Kasumi-1 (cell line): ENCODE measurements at regions not wholly inside any gene's neighbourhood (a gene's known extent, or its start where the extent isn't known, plus 50 kb on each side); places are given as distances from the start of the nearest gene placed in this dataset.
"Not testable (repeated sequence)": the region's sequence is repeated elsewhere in the genome, so short reads cannot be mapped to it uniquely, and the experiment has no call there.

ENCODE experiments used
- DNase-seq, 2 experiments: peaks; one replicate each; lab custom pipeline; 2025; lab: John Stamatoyannopoulos, UW

DNA sequence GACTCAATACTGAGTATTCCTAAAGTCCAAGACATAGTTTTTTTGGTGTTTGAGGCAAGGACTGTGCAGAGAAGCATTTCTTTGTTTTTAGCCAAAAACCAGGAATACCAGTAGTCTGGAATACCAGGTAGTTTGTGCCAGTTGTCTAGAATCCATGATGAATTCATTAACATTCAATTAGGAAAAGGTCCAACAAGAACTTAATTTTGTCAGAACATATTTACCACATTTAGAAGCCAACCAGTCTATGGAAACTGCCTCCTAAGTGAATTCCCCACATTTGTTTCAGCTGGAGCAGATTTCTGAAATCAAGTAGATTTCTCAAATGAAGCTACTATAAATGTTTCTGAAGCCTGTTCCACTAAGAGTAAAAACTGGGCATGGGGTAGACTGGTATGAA, 1584.8 kb upstream of the ADGRL3 start:
- DNase-seq: no peak

DNA sequence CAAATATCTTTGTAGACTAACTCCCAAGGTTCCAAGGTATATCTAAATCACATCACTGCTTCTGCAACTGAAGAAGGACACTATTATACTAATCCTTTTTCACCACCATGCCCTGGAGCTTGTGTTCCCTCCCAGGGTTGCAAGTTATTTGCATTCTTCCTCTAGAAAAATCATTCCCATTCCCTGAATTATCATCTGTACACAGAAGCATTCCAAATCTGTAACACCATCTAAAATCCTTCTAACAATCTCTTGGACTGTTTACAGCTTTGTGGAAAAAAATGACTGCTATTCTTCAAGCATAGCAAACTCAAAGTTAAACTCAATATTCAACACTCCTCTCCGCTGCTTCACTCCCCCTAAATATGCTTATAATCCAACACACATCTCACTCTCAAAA, 1570.8 kb upstream of the ADGRL3 start:
- no peak for DNase-seq

GRCh38 chr4:59630235-59630634, 1569.9 kb upstream of the ADGRL3 start:
- no peak for DNase-seq

DNA sequence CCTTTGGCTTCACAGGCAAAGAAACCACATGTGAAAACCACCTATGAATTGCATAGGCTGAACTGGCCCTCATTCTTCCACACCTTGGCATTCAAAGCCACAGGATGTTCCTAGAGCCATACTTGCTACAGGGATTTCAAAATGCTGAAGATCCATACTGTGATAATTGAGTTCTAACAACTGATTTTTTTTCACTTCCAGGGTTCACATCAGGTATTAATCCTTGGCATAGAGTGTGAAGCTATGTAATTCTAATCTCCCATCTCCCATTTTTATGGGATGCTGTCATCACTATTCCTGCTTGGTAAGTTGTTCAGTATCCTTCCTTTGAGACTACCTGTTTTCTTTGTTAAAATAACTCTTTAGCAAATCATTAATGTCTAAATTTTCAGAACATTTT, 1569.2 kb upstream of the ADGRL3 start:
- no peak for DNase-seq

GRCh38 chr4:59637596-59637995, 1562.5 kb upstream of the ADGRL3 start:
- no peak for DNase-seq

DNA sequence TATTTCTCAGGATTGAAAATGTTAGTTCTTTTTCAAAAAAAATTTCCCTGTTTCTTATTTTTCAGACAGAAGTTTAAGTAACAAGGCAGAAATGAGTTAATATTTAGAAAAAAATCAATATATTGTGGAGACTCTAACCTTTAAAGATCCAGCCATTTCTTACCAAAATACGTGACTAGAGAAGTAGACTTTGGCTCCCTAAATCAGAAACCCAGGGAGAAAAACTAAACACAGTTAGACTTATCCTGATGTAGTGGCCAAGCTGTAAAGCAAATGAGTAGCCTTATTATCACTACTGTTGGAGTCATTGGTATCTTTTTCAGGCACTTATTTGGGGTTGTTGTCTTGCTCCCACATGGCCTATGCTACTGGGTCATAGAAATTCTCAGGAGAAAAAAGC, 1556.4 kb upstream of the ADGRL3 start:
- no peak for DNase-seq

DNA sequence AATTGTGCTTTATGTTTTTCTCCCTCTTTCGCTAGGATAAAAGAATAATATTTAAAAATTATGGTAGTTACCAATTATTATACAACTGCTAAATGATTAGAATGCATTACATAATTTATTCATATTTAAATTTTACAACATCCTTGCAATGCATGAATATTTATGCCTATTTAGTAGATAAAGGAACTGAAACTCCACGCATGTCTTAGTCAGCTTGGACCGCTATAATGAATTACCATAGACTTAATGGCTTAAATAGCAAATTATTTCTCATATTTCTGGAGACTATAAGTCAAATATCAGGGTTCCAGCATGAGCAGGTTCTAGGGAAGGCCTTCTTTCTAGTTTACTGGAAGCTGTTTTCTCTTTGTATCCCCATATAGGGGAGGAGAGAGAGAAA, 1555.4 kb upstream of the ADGRL3 start:
- no peak for DNase-seq

DNA sequence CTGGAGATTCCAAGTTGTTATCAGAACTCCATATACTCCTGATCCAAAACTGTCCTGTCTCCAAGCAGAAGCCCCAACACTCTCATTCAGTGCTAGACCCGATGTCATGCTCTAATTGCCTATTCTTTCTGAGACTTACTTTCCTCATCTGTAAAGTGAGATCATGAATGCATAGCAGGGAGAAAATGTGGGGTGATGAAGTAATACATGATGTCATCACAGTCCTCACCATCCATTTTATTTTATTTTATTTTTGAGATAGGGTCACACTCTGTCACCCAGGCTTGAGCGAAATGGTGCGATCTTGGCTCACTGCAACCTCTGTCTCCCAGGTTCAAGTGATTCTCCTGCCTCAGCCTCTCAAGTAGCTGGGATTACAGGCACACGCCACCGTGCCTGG, 1554.0 kb upstream of the ADGRL3 start:
- DNase-seq: no peak

DNA sequence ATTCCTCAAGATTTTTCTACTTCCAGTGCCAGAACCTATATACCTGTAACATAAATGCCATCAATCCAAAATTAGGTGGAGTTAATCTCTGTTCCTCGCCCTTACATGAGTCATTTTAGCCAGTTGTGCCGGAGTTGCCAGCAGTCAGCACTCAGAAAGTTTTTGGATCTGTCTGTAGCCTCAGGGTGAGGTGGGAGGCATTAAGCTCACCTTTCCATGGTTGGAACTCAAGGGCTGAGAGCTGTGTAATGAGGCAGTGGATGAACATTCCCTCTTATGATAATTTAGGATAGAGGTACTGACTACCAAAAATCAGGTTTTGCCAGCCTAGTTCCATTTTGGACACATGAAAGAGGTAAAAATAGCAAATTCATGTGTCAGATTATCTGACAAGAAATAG, 1553.1 kb upstream of the ADGRL3 start:
- no peak for DNase-seq

DNA sequence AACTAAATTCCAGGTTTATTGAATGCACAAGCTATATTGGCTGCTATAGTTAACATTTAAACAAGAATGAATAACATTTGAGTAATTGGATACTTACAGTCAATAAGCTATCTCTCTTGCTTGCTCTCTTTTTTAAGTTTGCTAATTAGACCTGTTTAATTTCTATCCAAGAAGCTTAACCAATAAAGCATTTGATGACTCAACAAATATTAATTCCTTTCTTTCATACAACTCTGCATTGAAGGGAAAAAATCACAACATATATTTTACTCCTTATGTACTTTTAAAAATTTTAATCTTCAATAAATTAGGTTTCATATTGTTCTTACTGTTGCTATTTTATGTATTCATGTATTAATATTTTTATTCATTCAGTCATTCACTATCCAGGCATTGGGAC, 1552.6 kb upstream of the ADGRL3 start:
- no peak for DNase-seq

DNA sequence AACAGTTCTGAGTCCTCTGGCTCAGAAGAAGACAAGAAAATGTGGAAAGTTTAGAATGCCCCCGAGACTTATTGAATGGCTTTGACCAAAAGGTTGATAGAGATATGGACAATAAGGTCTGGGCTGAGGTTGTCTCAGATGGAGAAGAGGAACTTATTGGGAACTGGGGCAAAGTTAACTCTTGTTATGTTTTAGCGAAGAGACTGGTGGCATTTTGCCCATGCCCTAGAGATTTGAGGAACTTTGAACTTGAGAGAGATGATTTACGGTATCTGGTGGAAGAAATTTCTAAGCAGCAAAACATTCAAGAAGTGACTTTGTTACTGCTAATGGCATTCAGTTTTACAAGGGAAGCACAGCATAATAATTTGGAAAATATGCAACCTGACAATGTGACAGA, 1549.3 kb upstream of the ADGRL3 start:
- DNase-seq: no peak

GRCh38 chr4:59655996-59656395, 1544.1 kb upstream of the ADGRL3 start:
- DNase-seq: no peak

- no peak for DNase-seq
Observed at GRCh38 chr4:59664771-59665170, 1535.4 kb upstream of the ADGRL3 start.

DNA sequence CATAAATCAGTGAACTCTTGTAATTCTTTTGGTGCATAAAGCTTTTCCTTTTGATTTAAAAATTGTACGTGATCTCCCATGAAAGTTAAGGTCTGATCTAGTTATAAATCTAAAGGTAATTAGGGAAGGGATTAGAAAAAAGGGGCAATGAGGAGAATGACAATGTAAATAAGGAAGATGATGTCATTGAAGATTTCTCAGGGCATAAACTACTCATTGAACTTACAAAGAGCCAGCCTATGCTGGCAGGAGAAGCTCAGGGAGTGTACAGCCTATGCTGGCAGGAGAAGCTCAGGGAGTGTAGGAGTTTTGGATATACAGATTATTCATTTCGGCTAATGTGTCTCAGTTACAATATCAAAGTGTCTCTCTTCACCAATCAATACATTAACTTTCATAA, 1533.5 kb upstream of the ADGRL3 start:
- no peak for DNase-seq

DNA sequence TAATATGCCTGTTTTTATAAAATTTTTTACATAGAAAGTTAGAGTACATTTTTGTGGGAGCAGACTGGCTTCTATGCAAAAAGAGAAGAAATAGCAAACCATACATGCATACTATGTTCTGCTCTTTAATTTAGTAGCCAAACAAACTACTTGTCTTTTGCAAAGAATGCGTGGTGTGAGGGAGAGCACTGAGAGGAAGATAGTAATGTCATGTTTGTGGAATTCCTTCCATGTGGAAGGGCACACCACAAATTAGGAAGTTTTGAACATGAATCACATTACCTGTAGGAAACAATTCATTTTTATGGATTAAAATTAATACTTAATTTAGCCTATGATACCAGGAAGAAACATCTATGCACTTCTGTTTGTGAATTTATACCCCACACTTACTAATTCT, 1529.1 kb upstream of the ADGRL3 start:
- DNase-seq: no peak

GRCh38 chr4:59676389-59676788, 1523.7 kb upstream of the ADGRL3 start:
- no peak for DNase-seq

DNA sequence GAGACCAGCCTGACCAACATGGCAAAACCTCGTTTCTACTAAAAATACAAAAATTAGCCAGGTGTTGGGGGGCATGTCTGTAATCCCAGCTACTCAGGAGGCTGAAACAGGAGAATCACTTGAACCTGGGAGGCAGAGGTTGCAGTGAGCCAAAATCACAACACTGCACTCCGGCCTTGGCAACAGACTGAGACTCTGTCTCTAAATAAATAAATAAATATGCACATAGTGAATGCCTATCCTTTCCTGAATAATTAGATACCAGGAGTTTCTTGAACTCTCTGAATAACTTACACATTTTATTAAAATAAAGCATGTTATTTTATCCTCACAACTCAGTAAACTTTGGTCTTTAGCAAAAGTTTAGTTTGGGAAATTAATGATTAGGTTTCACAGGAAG, 1523.1 kb upstream of the ADGRL3 start:
- DNase-seq: not testable (repeated sequence)

GRCh38 chr4:59685626-59686025, 1514.5 kb upstream of the ADGRL3 start:
- DNase-seq: no peak

DNA sequence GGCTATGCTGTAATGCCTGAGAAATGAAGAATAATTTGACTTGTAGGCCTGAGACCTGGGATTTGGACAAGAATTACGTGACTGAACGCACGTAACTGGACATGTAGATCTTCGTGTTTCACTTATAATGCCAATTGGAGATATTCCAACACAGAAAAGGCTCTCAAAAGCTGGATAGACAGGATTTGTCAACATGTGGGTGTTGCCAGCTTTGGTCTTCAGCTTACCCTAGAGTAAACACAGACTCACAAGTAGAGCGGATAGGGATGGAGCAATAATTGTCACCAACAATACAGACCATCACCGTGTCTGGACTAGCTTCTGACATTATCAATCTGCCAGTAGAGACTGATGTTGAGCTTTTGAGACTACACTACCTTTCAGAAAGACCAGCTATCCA, 1511.0 kb upstream of the ADGRL3 start:
- no peak for DNase-seq

GRCh38 chr4:59695355-59696053, 1504.6 kb upstream of the ADGRL3 start:
- DNase-seq: no peak

GRCh38 chr4:59698041-59698440, 1502.1 kb upstream of the ADGRL3 start:
- peak; percentile 59 to 60 for DNase-seq

GRCh38 chr4:59700651-59701050, 1499.5 kb upstream of the ADGRL3 start:
- no peak for DNase-seq

DNA sequence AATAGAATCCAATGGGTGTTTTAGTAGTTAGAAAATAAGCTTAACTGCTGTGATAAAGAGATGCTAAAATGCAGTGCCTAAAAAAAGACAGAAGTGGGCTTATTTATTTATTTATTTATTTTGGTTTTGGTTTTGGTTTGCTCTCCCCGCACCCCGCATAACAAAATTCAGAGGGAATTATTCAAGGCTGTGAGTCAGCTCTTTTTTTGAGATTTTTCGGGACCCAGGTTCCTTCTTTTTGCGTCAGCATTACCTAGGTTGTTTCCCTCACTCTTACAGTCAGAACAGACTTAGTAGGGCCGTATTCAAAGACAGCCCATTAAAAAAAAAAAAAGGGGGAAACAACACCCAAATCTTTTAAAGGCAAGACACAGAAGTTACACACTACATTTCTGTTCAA, 1495.5 kb upstream of the ADGRL3 start:
- DNase-seq: no peak

DNA sequence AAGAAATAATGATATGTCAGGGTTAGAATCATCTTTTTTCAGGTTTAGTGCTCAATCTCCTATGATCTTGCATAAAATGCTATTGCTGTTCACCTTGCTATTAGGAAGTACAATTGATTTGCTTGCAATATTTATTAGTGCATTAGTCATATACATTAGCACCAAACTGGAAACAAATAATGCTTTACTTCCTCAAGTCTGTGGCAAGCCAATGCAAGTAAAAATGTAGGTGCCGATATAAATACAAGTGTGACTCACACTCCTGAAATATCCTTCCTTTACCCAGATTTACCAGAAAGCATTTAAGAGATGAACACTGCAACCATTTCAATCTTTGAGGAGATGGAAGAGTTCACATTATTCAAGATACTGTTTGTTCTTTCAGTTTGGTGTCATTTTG, 1487.7 kb upstream of the ADGRL3 start:
- no peak for DNase-seq

DNA sequence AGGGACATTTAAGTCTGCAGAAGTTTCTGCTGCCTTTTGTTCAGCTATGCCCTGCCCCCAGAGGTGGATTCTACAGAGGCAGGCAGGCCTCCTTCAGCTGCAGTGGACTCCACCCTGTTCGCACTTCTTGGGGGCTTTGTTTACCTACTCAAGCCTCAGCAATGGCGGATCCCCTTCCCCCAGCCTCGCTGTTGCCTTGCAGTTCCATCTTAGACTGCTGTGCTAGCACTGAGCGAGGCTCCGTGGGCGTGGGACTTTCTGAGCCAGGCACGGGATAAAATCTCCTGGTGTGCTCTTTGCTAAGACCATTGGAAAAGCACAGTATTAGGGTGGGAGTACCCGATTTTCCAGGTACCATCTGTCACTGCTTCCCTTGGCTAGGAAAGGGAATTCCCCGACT, 1475.8 kb upstream of the ADGRL3 start:
- DNase-seq: not testable (repeated sequence)
